ENCODE measurements at regions not wholly inside any gene's neighbourhood (a gene's known extent, or its start where the extent isn't known, plus 50 kb on each side); places are given as distances from the start of the nearest gene placed in this dataset.

GRCh38 chr2:161077367-161078210 lies 82.6 kb upstream of the TANK start:
- peak; percentile 78 for DNase-seq

- no peak for DNase-seq
Observed at GRCh38 chr2:161078211-161078539, 82.1 kb upstream of the TANK start.

- DNase-seq, result no peak
Observed at GRCh38 chr2:161085149-161085548, 75.1 kb upstream of the TANK start.

GRCh38 chr2:161088658-161089350 lies 71.4 kb upstream of the TANK start:
- no peak for DNase-seq

GRCh38 chr2:161090411-161090810 lies 69.8 kb upstream of the TANK start:
- DNase-seq, result peak; percentile 41

GRCh38 chr2:161095314-161095713 lies 64.9 kb upstream of the TANK start:
- no peak for DNase-seq

- no peak for DNase-seq
Observed at GRCh38 chr2:161096336-161096735, 63.9 kb upstream of the TANK start.

- DNase-seq, result no peak
Observed at GRCh38 chr2:161097157-161097556, 63.1 kb upstream of the TANK start.

GRCh38 chr2:161100211-161100895 lies 59.9 kb upstream of the TANK start:
- DNase-seq, result no peak

- DNase-seq, result no peak
Observed at GRCh38 chr2:161101406-161101805, 58.8 kb upstream of the TANK start.

- DNase-seq, result no peak
Observed at GRCh38 chr2:161102770-161103450, 57.3 kb upstream of the TANK start.

GRCh38 chr2:161103451-161103831 lies 56.8 kb upstream of the TANK start:
- DNase-seq, result no peak

GRCh38 chr2:161104054-161104553 lies 56.1 kb upstream of the TANK start:
- peak; percentile 3 for DNase-seq

GRCh38 chr2:161107265-161107664 lies 53.0 kb upstream of the TANK start:
- no peak for DNase-seq

Data from stimulated activated CD4-positive, alpha-beta T cell treated with anti-CD3 and anti-CD28 coated beads, Interleukin-15, amount 100 ng/mL, for 24 hours (primary cell).